Left renal cortex interstitium (tissue), 4 donors: ENCODE measurements at regions not wholly inside any gene's neighbourhood (a gene's known extent, or its start where the extent isn't known, plus 50 kb on each side); places are given as distances from the start of the nearest gene placed in this dataset.
A peak's percentile ranks its signal among the peaks of the same experiment; 100 is the strongest.

ENCODE experiments used
- DNase-seq, 4 donors: peaks; one replicate each; pipeline ENCODE4 v3.0.0-alpha.2; 2013; ENCODE audit warnings: low read depth in 4 of 4, low spot score in 2 of 4, missing footprints in 1 of 4

DNA sequence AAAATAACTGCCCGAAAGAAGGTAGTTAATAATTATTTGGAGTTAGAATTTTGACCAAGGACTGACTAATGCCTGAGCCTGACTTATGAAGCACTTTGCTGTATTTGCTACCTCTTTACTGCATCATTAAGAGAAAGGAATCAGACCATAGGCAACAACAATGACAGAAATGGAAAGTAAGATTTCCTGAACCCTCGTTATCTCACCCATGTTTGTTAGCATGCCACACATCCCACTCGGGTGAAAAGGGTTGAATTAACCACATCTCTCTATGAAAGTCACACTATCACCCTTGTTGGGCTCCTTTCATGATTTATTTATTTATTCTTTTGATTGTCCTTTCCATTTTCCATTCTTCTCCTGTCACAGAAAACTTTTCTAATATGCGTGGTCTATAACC is 59.6 kb downstream of the OLIG3 start:
- DNase-seq, result no peak

GRCh38 chr6:137432054-137432611 is 62.1 kb downstream of the OLIG3 start:
- no peak for DNase-seq

- peak in 2 of 4 donors; percentile 16 to 21 for DNase-seq
These were observed 63.2 kb downstream of the OLIG3 start for GRCh38 chr6:137430954-137431353.

DNA sequence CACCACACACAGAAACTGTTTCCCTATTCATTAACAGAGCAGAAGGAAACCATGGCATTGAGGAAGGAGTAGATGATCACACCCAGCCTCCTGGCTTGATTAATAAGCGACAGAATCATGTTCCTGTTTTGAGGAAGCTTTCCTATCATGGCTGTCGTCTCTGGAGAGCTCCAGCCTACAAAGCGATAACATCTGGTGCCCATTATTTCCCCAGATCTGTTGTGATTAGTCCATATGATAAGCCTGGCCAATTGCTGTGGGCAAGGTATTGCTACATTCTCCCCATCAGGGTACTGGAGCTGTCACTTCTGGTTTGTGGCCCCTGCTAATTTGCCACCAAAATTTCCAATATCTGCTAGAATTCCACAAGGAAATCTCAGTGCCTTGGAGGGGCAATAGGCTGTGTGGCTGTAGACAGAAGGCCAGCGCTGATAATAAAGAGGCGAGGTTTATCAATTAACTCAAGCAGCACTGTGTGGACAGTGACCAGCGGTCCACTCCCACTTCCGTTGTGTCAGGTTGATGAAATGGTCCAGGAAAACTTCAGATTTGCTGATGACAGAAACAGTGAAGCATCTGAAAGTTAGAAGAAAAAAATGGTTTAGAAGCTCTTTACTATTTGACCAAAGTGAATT is 66.4 kb downstream of the OLIG3 start:
- no peak for DNase-seq

- DNase-seq, result no peak
These were observed 68.0 kb downstream of the OLIG3 start for GRCh38 chr6:137426007-137426689.

DNA sequence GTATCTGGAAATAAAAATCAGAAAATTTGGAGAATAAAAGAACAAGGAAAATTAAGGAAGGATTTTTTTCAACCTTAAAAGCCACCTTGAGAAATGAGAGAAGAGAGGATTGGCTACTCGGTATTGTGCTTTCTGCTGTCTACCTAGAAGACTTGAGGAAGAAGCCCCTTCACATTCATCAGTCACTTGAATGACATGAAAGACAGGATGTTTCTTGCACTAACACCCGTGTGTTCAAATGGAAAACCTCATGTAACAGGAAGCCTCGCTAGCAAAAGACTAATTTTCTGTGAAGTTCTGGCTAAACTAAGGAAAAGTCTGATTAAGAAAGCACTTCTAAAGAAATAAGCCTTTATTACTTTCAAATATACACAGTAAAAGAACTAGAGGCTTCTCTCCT is 69.9 kb downstream of the OLIG3 start:
- DNase-seq, result no peak

DNA sequence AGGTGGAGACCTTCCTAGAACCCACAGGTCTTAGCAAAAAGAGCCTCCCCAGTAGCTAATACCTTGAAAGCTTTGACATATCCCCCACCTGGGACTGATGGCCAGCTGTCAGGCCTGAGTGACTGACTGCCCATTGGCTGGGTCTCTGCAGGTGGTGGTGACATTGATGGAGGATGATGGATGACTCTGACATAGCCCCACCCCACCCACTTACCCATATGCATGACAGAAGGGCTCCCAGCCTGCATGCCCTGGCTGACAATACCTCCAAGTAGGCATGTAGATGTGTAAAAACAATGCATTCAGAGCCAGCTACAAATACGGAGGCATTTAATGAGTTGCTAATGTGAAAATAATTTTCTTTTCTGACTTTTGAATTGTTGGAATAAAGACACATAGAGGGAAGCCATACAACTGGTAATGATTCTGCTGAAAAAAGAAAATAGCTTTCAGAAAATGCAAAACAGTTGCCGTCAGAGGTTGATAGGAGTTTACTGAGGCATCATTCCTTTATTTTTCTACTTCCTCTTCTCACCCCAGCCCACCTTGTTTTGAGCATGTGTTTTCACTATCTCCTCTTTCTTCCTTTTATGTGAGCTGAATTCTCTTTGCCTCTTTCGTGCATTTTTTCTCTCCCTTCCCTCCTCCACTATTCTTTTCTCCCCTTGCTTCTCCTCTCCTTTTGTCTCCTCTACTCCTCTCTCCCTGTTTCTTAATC is 70.6 kb downstream of the OLIG3 start:
- no peak for DNase-seq

DNA sequence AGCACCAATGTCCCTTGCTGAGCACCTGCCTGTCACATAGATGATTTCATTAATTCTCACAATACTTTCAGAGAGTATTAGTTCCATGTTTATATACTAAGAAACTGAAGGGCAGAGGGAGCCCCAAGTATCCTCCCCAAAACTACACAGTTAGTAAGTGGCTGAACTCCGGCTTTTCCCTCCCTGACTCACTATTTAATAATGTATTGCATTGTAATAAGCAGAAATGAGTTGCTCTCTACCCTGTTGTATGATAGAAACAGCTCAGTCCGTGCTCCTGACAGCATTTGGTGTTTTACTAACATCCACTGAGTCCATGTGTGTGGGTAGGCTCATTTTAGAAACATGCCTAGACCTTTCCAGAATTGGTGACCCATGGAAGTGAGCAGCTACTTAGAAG is 76.8 kb downstream of the OLIG3 start:
- DNase-seq, result no peak

DNA sequence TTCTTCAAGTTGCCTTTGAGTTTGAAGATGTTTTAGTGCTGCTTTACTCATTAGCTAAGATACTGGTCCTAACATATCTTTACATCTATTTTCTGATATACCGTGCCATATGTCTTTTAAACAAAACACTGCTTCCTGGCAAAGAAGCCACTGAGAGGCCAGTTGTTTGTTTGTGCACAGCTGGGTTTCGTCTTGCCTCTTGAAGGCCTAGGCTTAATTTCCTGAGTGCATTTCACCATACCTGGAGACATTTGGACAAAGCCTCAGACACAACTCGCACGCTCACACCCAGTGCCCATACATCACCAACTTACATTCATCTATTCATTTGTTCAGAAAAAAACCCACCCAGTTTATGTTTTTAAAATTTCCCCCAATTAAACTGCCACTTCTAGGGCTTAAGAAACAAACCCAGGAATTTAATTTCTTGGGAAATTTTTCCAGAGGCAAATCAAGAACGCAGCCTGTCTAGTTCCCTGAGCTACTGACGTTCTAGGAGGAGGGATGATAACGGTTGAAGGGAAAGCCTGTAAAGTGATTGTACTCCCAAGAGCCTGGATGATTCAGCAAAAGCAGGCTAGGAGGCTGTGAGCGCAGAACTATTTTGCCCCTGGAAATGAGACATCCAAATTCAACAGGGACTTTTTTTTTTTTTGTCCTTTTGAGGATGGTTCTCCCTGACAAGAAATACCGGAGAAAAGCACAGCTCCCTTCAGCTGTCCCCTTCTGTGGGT is 77.7 kb downstream of the OLIG3 start:
- no peak for DNase-seq

GRCh38 chr6:137415834-137416190 is 78.4 kb downstream of the OLIG3 start:
- DNase-seq, result no peak

DNA sequence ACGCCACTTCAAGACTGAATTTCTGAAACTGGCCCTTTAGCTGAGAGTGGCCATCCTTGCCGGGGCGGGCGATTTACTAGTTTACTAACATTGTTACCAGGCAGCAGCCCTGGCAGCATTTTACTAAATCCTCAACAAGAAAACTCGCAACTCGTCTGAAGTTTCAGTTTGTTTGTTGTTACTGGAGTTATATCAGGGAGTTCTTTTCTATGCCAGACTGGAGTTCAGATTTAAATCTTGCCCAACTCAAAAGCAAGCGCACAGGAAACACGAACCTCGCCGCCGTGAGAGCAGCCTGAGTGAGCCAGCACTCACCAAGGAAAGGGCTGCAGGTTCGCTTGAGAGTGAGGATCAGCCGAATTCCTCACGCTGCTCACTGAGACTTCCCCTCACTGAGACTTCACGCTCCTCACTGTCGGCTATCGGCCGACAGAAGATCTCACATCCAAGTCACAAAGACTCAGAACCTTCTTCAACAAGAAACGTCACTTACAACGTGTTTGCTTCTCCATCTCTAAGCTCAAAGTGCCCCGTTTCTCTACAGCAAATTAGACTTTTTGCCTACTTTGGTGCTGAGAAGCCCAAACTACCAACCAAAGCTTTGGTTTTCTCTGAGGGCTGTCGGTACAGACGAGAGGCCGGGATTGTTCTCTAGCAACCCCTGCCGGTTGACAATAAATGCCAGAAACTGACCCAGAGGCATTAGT is 78.9 kb downstream of the OLIG3 start:
- peak; percentile 34 to 65 (median 60) for DNase-seq

DNA sequence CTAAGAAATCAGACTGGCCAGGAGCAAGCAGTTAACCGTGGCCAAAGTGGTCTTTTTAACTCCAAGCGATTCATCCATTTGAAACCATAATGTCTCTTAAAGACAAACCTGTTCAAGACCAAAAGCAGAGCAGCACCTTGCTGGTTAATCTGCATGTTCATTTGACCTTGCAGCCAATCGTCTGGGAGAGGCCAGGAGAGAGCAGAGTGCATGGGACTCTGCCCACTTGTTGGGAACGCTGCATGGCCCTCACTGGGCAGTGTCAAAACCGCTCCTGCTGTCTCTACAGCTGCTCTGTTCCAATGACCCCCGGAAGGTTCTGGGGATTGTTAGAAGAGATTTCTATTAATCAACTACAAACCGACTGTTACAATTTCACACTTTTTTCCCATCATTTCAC is 79.6 kb downstream of the OLIG3 start:
- DNase-seq, result no peak

DNA sequence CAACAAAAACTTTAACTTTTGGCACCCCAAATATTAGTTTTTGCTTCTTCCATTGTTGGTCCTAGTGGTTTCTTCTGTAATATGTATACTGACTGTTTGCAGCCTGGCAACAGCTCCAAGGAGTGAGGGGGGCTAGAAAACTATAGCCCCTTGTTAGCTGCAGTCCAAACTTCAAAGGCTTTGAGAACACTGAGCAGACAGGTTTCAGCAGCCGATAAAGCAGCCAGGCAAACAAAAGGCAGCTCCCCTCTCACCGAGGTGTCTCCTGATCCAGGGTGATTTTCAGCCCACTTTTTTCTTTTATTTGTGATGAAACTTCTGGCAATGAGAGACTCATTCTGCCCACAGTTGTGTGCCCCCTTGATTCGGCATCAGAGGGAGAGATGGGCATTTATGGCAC is 80.7 kb downstream of the OLIG3 start:
- DNase-seq, result no peak

GRCh38 chr6:137412562-137412961 is 81.6 kb downstream of the OLIG3 start:
- DNase-seq, result no peak

DNA sequence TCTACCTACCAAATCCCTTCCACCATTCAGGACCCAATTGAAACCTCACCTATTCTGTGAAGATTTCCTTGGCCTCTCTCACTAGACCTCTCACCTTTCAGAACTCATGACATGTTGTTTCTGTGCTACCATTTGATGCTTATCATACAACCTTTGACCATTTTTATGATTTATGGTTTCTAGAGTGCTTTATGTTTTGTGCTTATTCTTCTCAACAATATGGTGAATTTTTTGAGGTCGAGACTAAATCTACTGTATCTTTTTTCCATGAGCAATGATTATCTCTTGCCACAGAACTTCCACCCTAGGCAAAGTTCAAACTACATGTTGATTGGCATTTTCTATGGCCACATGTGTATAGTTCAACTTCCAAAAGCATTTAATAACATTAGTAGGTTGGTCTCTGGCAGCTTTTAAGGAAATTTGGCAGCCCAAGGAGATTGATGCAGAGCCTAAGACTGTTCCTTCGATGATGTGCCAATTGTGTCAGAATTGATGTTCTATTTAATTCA is 84.9 kb downstream of the OLIG3 start:
- DNase-seq, result no peak

- DNase-seq, result no peak
These were observed 86.4 kb downstream of the OLIG3 start for GRCh38 chr6:137407816-137408215.

- no peak for DNase-seq
These were observed 88.4 kb downstream of the OLIG3 start for GRCh38 chr6:137405806-137406205.

DNA sequence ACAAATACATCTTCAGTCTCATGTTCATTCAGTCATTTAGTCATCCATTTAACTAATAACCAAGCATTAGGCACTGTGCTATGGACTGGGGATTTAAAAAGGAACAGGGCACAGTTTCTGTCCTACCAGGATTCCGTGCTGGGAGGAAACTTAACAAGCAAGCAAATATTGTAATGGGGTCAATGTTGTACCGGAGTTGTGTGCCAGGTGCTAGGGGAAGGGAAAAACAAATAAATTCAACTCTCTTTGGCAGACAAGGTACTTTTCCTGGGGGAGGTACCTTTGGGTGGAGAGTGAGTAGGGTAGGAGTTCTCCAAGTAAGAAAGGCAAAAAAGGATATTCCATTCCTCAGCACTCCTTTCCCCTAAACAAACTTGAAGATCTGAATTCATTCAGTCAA is 90.3 kb downstream of the OLIG3 start:
- DNase-seq, result no peak

GRCh38 chr6:137403443-137403842 is 90.8 kb downstream of the OLIG3 start:
- no peak for DNase-seq

- no peak for DNase-seq
These were observed 92.0 kb downstream of the OLIG3 start for GRCh38 chr6:137402143-137402680.
